Activated naive CD8-positive, alpha-beta T cell treated with anti-CD3 and anti-CD28 coated beads for 36 hours (primary cell): ENCODE measurements at regions not wholly inside any gene's neighbourhood (a gene's known extent, or its start where the extent isn't known, plus 50 kb on each side); places are given as distances from the start of the nearest gene placed in this dataset.

Experiments used
- DNase-seq: peaks from one replicate; pipeline ENCODE4 v3.0.0; 2021
- H3K27ac Mint-ChIP-seq: one replicate; pipeline ENCODE4 v1.8.0; 2022; ENCODE audit warnings: mild to moderate bottlenecking, moderate library complexity, mixed read lengths
- H3K27me3 Mint-ChIP-seq: one replicate; pipeline ENCODE4 v1.8.0; 2022; ENCODE audit warnings: mild to moderate bottlenecking, mixed read lengths
- H3K36me3 Mint-ChIP-seq: one replicate; pipeline ENCODE4 v1.8.0; 2021; ENCODE audit warnings: mild to moderate bottlenecking, mixed read lengths
- H3K4me1 Mint-ChIP-seq: one replicate; pipeline ENCODE4 v1.8.0; 2021; ENCODE audit warnings: mixed read lengths
- H3K4me3 Mint-ChIP-seq: one replicate; pipeline ENCODE4 v1.8.0; 2022; ENCODE audit warnings: mild to moderate bottlenecking, moderate library complexity, mixed read lengths
- H3K9me3 Mint-ChIP-seq: one replicate; pipeline ENCODE4 v1.8.0; 2022; ENCODE audit warnings: mixed read lengths

- Mint-ChIP-seq H3K4me1 (no peaks in the 10 kb centered on the region), H3K4me3 (no peak overlapping the region), H3K27ac (no peak overlapping the region), H3K27me3 (peaks cover 3% of the 10 kb centered on the region), H3K9me3 (no peaks in the 10 kb centered on the region), H3K36me3 (no peaks in the 10 kb centered on the region)
- DNase-seq: no peak
Measured at GRCh38 chrX:17323397-17323796, 51.6 kb upstream of the NHS start.
